ENCODE measurements at regions not wholly inside any gene's neighbourhood (a gene's known extent, or its start where the extent isn't known, plus 50 kb on each side); places are given as distances from the start of the nearest gene placed in this dataset.

GRCh38 chr11:96785073-96785472 lies 395.3 kb downstream of the JRKL start:
- no peak for DNase-seq
- no peak for FAIRE-seq
- no peaks in the 10 kb centered on the region for H3K36me3 ChIP-seq (ENCODE audit: control insufficient read depth in 3 of 3, insufficient read depth in 2 of 3, low read depth in 1 of 3, low read length in 3 of 3)
- 61 to 85% (median 74%) methylated on average over 4 of the region's 4 CpGs for WGBS, 3 donors
- H3K27me3 ChIP-seq (ENCODE audit: control insufficient read depth in 3 of 3, insufficient read depth in 3 of 3, low read length in 3 of 3), result no peaks in the 10 kb centered on the region
- H3K9me3 ChIP-seq (ENCODE audit: control insufficient read depth in 2 of 2, insufficient read depth in 1 of 2, low read depth in 1 of 2, low read length in 1 of 2), result no peaks in the 10 kb centered on the region
- no peaks in the 10 kb centered on the region for H3K4me1 ChIP-seq (ENCODE audit: control insufficient read depth in 3 of 3, insufficient read depth in 2 of 3, low read depth in 1 of 3, low read length in 2 of 3)
- no peak overlapping the region for H3K27ac ChIP-seq (ENCODE audit: low read depth in 1 of 3, low read length in 2 of 3)
- no peak overlapping the region for H3K4me3 ChIP-seq (ENCODE audit: low read depth in 1 of 3, low read length in 3 of 3)

GRCh38 chr11:96794152-96794551 lies 404.3 kb downstream of the JRKL start:
- FAIRE-seq, result no peak
- peak in 1 of 2 donors; percentile 1 for DNase-seq
- Histone ChIP-seq H3K36me3 (ENCODE audit: control insufficient read depth in 3 of 3, insufficient read depth in 2 of 3, low read depth in 1 of 3, low read length in 3 of 3) (no peaks in the 10 kb centered on the region), H3K27me3 (ENCODE audit: control insufficient read depth in 3 of 3, insufficient read depth in 3 of 3, low read length in 3 of 3) (no peaks in the 10 kb centered on the region), H3K9me3 (ENCODE audit: control insufficient read depth in 2 of 2, insufficient read depth in 1 of 2, low read depth in 1 of 2, low read length in 1 of 2) (no peaks in the 10 kb centered on the region), H3K4me3 (ENCODE audit: low read depth in 1 of 3, low read length in 3 of 3) (no peak overlapping the region), H3K4me1 (ENCODE audit: control insufficient read depth in 3 of 3, insufficient read depth in 2 of 3, low read depth in 1 of 3, low read length in 2 of 3) (no peaks in the 10 kb centered on the region), H3K27ac (ENCODE audit: low read depth in 1 of 3, low read length in 2 of 3) (no peak overlapping the region)
- 85 to 93% (median 85%) methylated on average over 2 of the region's 2 CpGs for WGBS, 3 donors

GRCh38 chr11:96798445-96798844 lies 408.6 kb downstream of the JRKL start:
- Histone ChIP-seq H3K27me3 (ENCODE audit: control insufficient read depth in 3 of 3, insufficient read depth in 3 of 3, low read length in 3 of 3) (no peaks in the 10 kb centered on the region), H3K36me3 (ENCODE audit: control insufficient read depth in 3 of 3, insufficient read depth in 2 of 3, low read depth in 1 of 3, low read length in 3 of 3) (no peaks in the 10 kb centered on the region), H3K4me3 (ENCODE audit: low read depth in 1 of 3, low read length in 3 of 3) (no peak overlapping the region), H3K27ac (ENCODE audit: low read depth in 1 of 3, low read length in 2 of 3) (no peak overlapping the region), H3K4me1 (ENCODE audit: control insufficient read depth in 3 of 3, insufficient read depth in 2 of 3, low read depth in 1 of 3, low read length in 2 of 3) (no peaks in the 10 kb centered on the region), H3K9me3 (ENCODE audit: control insufficient read depth in 2 of 2, insufficient read depth in 1 of 2, low read depth in 1 of 2, low read length in 1 of 2) (no peaks in the 10 kb centered on the region)
- 26 to 60% (median 53%) methylated on average over 1 of the region's 1 CpG for WGBS, 3 donors
- FAIRE-seq (no peak), DNase-seq (no peak)

- no peaks in the 10 kb centered on the region for H3K27me3 ChIP-seq (ENCODE audit: control insufficient read depth in 3 of 3, insufficient read depth in 3 of 3, low read length in 3 of 3)
- no peak for DNase-seq
- no peaks in the 10 kb centered on the region for H3K9me3 ChIP-seq (ENCODE audit: control insufficient read depth in 2 of 2, insufficient read depth in 1 of 2, low read depth in 1 of 2, low read length in 1 of 2)
- 29 to 55% (median 31%) methylated on average over 3 of the region's 3 CpGs for WGBS, 3 donors
- no peak for FAIRE-seq
- no peaks in the 10 kb centered on the region for H3K4me1 ChIP-seq (ENCODE audit: control insufficient read depth in 3 of 3, insufficient read depth in 2 of 3, low read depth in 1 of 3, low read length in 2 of 3)
- no peak overlapping the region for H3K27ac ChIP-seq (ENCODE audit: low read depth in 1 of 3, low read length in 2 of 3)
- H3K36me3 ChIP-seq (ENCODE audit: control insufficient read depth in 3 of 3, insufficient read depth in 2 of 3, low read depth in 1 of 3, low read length in 3 of 3), result no peaks in the 10 kb centered on the region
- H3K4me3 ChIP-seq (ENCODE audit: low read depth in 1 of 3, low read length in 3 of 3), result no peak overlapping the region
Observed at GRCh38 chr11:96815236-96815635, 425.4 kb downstream of the JRKL start.

DNA sequence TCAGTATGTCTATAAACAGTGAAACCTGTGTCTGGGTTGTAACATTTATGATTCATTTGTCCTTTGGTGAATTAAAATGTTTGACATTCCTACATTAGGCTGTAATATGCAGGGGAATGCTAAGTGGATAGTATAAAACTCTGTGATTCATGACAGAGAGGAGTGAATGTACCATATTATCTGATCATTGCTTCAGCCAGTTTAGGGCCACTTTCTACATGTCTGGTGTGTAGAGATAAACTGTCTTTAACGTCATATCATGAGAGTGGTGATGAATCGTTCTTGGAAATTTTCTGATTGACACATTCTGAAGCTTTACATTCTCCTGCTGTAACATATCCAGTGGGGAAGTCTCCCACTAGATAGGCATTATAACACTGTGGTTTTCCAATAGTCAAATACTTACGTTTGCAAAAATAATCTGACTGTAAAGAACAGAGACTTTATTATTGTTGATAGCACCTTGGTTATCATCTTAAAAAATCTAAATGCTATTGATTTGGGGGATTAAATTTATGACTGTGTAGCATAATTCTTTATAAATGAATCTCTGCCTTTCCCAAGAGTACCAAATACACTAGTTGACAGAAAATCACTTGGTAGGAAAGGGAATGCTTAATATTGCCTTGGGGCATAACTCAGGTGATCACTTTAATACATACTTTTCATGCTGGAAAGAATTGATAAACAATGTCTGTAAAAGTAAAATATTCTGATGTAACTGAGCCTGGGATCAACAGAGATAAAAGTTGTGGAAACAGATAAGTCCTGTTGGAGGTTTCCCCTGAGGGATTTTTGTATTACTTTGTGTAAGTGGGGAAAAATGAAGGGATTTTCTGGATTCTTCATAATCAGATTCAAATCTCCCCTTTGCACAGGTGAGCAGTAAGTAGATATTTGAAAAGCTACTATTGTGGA lies 427.9 kb downstream of the JRKL start:
- no peaks in the 10 kb centered on the region for H3K9me3 ChIP-seq (ENCODE audit: control insufficient read depth in 2 of 2, insufficient read depth in 1 of 2, low read depth in 1 of 2, low read length in 1 of 2)
- FAIRE-seq (no peak), DNase-seq (no peak)
- H3K36me3 ChIP-seq (ENCODE audit: control insufficient read depth in 3 of 3, insufficient read depth in 2 of 3, low read depth in 1 of 3, low read length in 3 of 3), result no peaks in the 10 kb centered on the region
- no peaks in the 10 kb centered on the region for H3K4me1 ChIP-seq (ENCODE audit: control insufficient read depth in 3 of 3, insufficient read depth in 2 of 3, low read depth in 1 of 3, low read length in 2 of 3)
- H3K27me3 ChIP-seq (ENCODE audit: control insufficient read depth in 3 of 3, insufficient read depth in 3 of 3, low read length in 3 of 3), result no peaks in the 10 kb centered on the region
- no peak overlapping the region for H3K4me3 ChIP-seq (ENCODE audit: low read depth in 1 of 3, low read length in 3 of 3)
- no peak overlapping the region for H3K27ac ChIP-seq (ENCODE audit: low read depth in 1 of 3, low read length in 2 of 3)
- 32 to 57% (median 42%) methylated on average over 3 of the region's 3 CpGs for WGBS, 3 donors

DNA sequence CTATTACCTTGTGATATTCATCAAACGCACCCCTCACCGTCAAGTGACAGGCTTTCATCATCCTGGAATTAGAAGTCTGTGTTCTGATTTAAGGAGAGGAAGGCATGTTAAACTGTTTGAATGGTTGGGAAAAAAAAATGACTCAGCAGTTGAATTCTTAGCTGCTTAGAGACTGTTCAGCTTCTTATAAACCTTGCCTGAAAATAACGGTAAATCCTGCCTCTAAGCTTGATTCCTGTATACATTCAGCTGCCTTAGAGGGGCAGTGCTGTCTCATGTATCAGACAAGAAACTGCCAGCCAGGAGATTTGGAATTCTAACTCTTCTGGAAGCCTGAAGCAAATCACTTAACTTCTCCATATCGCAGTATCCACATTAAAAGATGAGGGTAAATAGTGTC lies 437.4 kb downstream of the JRKL start:
- Histone ChIP-seq H3K27me3 (ENCODE audit: control insufficient read depth in 3 of 3, insufficient read depth in 3 of 3, low read length in 3 of 3) (no peaks in the 10 kb centered on the region), H3K9me3 (ENCODE audit: control insufficient read depth in 2 of 2, insufficient read depth in 1 of 2, low read depth in 1 of 2, low read length in 1 of 2) (no peaks in the 10 kb centered on the region), H3K4me1 (ENCODE audit: control insufficient read depth in 3 of 3, insufficient read depth in 2 of 3, low read depth in 1 of 3, low read length in 2 of 3) (no peaks in the 10 kb centered on the region), H3K36me3 (ENCODE audit: control insufficient read depth in 3 of 3, insufficient read depth in 2 of 3, low read depth in 1 of 3, low read length in 3 of 3) (no peaks in the 10 kb centered on the region), H3K27ac (ENCODE audit: low read depth in 1 of 3, low read length in 2 of 3) (no peak overlapping the region), H3K4me3 (ENCODE audit: low read depth in 1 of 3, low read length in 3 of 3) (no peak overlapping the region)
- WGBS, 3 donors, result 74 to 75% (median 74%) methylated on average over 4 of the region's 4 CpGs
- DNase-seq (no peak), FAIRE-seq (no peak)

GRCh38 chr11:96841792-96842191 lies 452.0 kb downstream of the JRKL start:
- FAIRE-seq (no peak), DNase-seq (no peak)
- WGBS, 3 donors, result 56 to 83% (median 78%) methylated on average over 2 of the region's 2 CpGs
- no peaks in the 10 kb centered on the region for H3K27me3 ChIP-seq (ENCODE audit: control insufficient read depth in 3 of 3, insufficient read depth in 3 of 3, low read length in 3 of 3)
- no peaks in the 10 kb centered on the region for H3K4me1 ChIP-seq (ENCODE audit: control insufficient read depth in 3 of 3, insufficient read depth in 2 of 3, low read depth in 1 of 3, low read length in 2 of 3)
- no peaks in the 10 kb centered on the region for H3K36me3 ChIP-seq (ENCODE audit: control insufficient read depth in 3 of 3, insufficient read depth in 2 of 3, low read depth in 1 of 3, low read length in 3 of 3)
- H3K9me3 ChIP-seq (ENCODE audit: control insufficient read depth in 2 of 2, insufficient read depth in 1 of 2, low read depth in 1 of 2, low read length in 1 of 2), result peaks cover 0 to 3% of the 10 kb centered on the region in 2 donors
- no peak overlapping the region for H3K4me3 ChIP-seq (ENCODE audit: low read depth in 1 of 3, low read length in 3 of 3)
- no peak overlapping the region for H3K27ac ChIP-seq (ENCODE audit: low read depth in 1 of 3, low read length in 2 of 3)

DNA sequence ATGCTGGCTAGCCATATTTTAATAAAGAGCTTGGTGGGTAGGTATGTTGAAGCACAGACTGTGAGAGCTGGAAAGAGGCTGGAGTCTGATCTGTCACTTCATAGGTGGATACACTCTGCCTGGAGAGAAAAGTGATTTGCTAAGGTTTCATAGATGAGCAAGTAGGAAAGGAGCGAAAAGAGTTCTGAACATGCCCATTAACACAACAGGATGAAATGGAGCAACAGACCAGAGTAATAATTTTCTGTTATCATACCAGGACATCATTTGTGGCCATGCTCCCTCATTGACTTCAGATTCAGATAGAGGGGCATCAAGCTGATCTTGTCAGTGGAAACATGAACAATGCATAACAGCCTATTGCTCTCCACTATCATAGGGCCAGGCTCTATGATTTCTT lies 452.9 kb downstream of the JRKL start:
- DNase-seq, result no peak
- no peaks in the 10 kb centered on the region for H3K4me1 ChIP-seq (ENCODE audit: control insufficient read depth in 3 of 3, insufficient read depth in 2 of 3, low read depth in 1 of 3, low read length in 2 of 3)
- H3K27me3 ChIP-seq (ENCODE audit: control insufficient read depth in 3 of 3, insufficient read depth in 3 of 3, low read length in 3 of 3), result no peaks in the 10 kb centered on the region
- H3K4me3 ChIP-seq (ENCODE audit: low read depth in 1 of 3, low read length in 3 of 3), result no peak overlapping the region
- H3K36me3 ChIP-seq (ENCODE audit: control insufficient read depth in 3 of 3, insufficient read depth in 2 of 3, low read depth in 1 of 3, low read length in 3 of 3), result no peaks in the 10 kb centered on the region
- FAIRE-seq, result no peak
- peaks cover 0 to 3% of the 10 kb centered on the region in 2 donors for H3K9me3 ChIP-seq (ENCODE audit: control insufficient read depth in 2 of 2, insufficient read depth in 1 of 2, low read depth in 1 of 2, low read length in 1 of 2)
- no peak overlapping the region for H3K27ac ChIP-seq (ENCODE audit: low read depth in 1 of 3, low read length in 2 of 3)
- 90 to 100% (median 96%) methylated on average over 1 of the region's 1 CpG for WGBS, 3 donors

DNA sequence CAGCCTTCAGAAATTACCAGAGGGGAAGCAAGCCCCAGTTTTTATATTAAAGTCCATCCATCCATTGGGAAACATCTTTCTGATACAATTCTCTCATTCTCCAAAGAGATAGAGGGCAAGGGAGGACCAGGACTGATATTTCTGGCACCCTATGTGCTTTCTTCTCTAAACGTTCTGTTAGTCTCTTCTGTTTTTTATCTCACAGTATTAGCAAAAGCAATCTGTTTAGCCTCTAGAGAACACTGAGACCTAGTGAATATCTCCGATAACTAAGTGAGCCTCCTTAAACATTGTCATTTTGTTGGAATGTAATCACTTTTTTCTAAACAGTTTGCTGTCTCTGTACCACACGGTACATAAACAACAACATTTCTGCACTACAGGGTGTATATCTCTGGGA lies 464.6 kb downstream of the JRKL start:
- Histone ChIP-seq H3K36me3 (ENCODE audit: control insufficient read depth in 3 of 3, insufficient read depth in 2 of 3, low read depth in 1 of 3, low read length in 3 of 3) (no peaks in the 10 kb centered on the region), H3K27me3 (ENCODE audit: control insufficient read depth in 3 of 3, insufficient read depth in 3 of 3, low read length in 3 of 3) (no peaks in the 10 kb centered on the region), H3K4me1 (ENCODE audit: control insufficient read depth in 3 of 3, insufficient read depth in 2 of 3, low read depth in 1 of 3, low read length in 2 of 3) (no peaks in the 10 kb centered on the region), H3K9me3 (ENCODE audit: control insufficient read depth in 2 of 2, insufficient read depth in 1 of 2, low read depth in 1 of 2, low read length in 1 of 2) (no peaks in the 10 kb centered on the region), H3K4me3 (ENCODE audit: low read depth in 1 of 3, low read length in 3 of 3) (no peak overlapping the region), H3K27ac (ENCODE audit: low read depth in 1 of 3, low read length in 2 of 3) (no peak overlapping the region)
- FAIRE-seq (no peak), DNase-seq (no peak)
- WGBS, 3 donors, result 61 to 74% (median 66%) methylated on average over 3 of the region's 3 CpGs
